Ovary (tissue), 3 donors: ENCODE measurements at regions not wholly inside any gene's neighbourhood (a gene's known extent, or its start where the extent isn't known, plus 50 kb on each side); places are given as distances from the start of the nearest gene placed in this dataset.

Experiments used
- CTCF ChIP-seq, 3 donors: fragments of 450-650 bp in 2 of 3; fragments of 200-600 bp in 1 of 3; IDR thresholded peaks; one replicate each; pipeline versions ENCODE4 v1.5.1 to v1.8.0; 2016 to 2022; ENCODE audit warnings: antibody characterized with exemption in 3 of 3, mild to moderate bottlenecking in 1 of 3
- POLR2A ChIP-seq: fragments of 450-650 bp; IDR thresholded peaks from one replicate; pipeline ENCODE4 v1.6.1; 2017; ENCODE audit warnings: antibody characterized with exemption, mild to moderate bottlenecking, moderate library complexity
- donor health status: DM: no; HTN: no; CAD: no.

GRCh38 chr15:36334059-36334458, 245.4 kb upstream of the CDIN1 start:
- no peak for TF ChIP-seq CTCF (IDR thresholded peaks at IDR 0.05)
- no peak for TF ChIP-seq POLR2A
